Activated CD8-positive, alpha-beta memory T cell treated with anti-CD3 and anti-CD28 coated beads for 24 hours (primary cell): ENCODE measurements at regions not wholly inside any gene's neighbourhood (a gene's known extent, or its start where the extent isn't known, plus 50 kb on each side); places are given as distances from the start of the nearest gene placed in this dataset.
A peak's percentile ranks its signal among the peaks of the same experiment; 100 is the strongest.

Experiments
- DNase-seq: peaks from one replicate; pipeline ENCODE4 v3.0.0-alpha.2; 2020

- no peak for DNase-seq
These were observed 53.0 kb upstream of the DAZL start for GRCh38 chr3:16658004-16658924.

GRCh38 chr3:16658925-16659793 lies 53.9 kb upstream of the DAZL start:
- DNase-seq = no peak

GRCh38 chr3:16663854-16664712 lies 58.9 kb upstream of the DAZL start:
- no peak for DNase-seq

- peak; percentile 58 for DNase-seq
These were observed 60.1 kb upstream of the DAZL start for GRCh38 chr3:16665282-16665741.

- DNase-seq = no peak
These were observed 61.0 kb upstream of the DAZL start for GRCh38 chr3:16666206-16666605.

- DNase-seq = no peak
These were observed 62.4 kb upstream of the DAZL start for GRCh38 chr3:16667633-16668032.

GRCh38 chr3:16668776-16669545 lies 63.7 kb upstream of the DAZL start:
- DNase-seq = no peak

GRCh38 chr3:16670191-16670590 lies 65.0 kb upstream of the DAZL start:
- DNase-seq = no peak

GRCh38 chr3:16671690-16672089 lies 66.5 kb upstream of the DAZL start:
- DNase-seq = no peak

GRCh38 chr3:16673530-16673929 lies 68.3 kb upstream of the DAZL start:
- DNase-seq = no peak

GRCh38 chr3:16675805-16676204 lies 70.6 kb upstream of the DAZL start:
- no peak for DNase-seq

GRCh38 chr3:16686679-16687078 lies 81.5 kb upstream of the DAZL start:
- no peak for DNase-seq

- DNase-seq = no peak
These were observed 82.0 kb upstream of the DAZL start for GRCh38 chr3:16687221-16687620.

GRCh38 chr3:16692486-16693344 lies 87.5 kb upstream of the DAZL start:
- DNase-seq = no peak

- no peak for DNase-seq
These were observed 88.6 kb upstream of the DAZL start for GRCh38 chr3:16693820-16694219.

GRCh38 chr3:16695710-16696109 lies 90.5 kb upstream of the DAZL start:
- DNase-seq = no peak

GRCh38 chr3:16697443-16698147 lies 92.4 kb upstream of the DAZL start:
- no peak for DNase-seq

- DNase-seq = no peak
These were observed 95.4 kb upstream of the DAZL start for GRCh38 chr3:16700651-16701050.

- no peak for DNase-seq
These were observed 99.7 kb upstream of the DAZL start for GRCh38 chr3:16704941-16705340.

GRCh38 chr3:16707260-16707659 lies 102.0 kb upstream of the DAZL start:
- no peak for DNase-seq
